NCI-H1694 treated with DMSO at 0.1 percent for 48 hours (cell line): ENCODE measurements at regions not wholly inside any gene's neighbourhood (a gene's known extent, or its start where the extent isn't known, plus 50 kb on each side); places are given as distances from the start of the nearest gene placed in this dataset.
"Not testable (repeated sequence)": the region's sequence is repeated elsewhere in the genome, so short reads cannot be mapped to it uniquely, and the experiment has no call there.

Experiments
- DNase-seq: peaks from one replicate; lab custom pipeline; 2025; lab: John Stamatoyannopoulos, UW

- DNase-seq = peak; percentile 14
These were observed 101.9 kb upstream of the EFNA5 start for GRCh38 chr5:107772418-107773310.

GRCh38 chr5:107771926-107772325 is 101.2 kb upstream of the EFNA5 start:
- no peak for DNase-seq

GRCh38 chr5:107770051-107770450 is 99.3 kb upstream of the EFNA5 start:
- no peak for DNase-seq

GRCh38 chr5:107769519-107769918 is 98.8 kb upstream of the EFNA5 start:
- DNase-seq = no peak

GRCh38 chr5:107766972-107767371 is 96.2 kb upstream of the EFNA5 start:
- DNase-seq = no peak

- DNase-seq = no peak
These were observed 95.7 kb upstream of the EFNA5 start for GRCh38 chr5:107766439-107766838.

- DNase-seq = no peak
These were observed 95.0 kb upstream of the EFNA5 start for GRCh38 chr5:107765805-107766063.

- DNase-seq = no peak
These were observed 94.5 kb upstream of the EFNA5 start for GRCh38 chr5:107764976-107765804.

GRCh38 chr5:107764282-107764681 is 93.5 kb upstream of the EFNA5 start:
- no peak for DNase-seq

GRCh38 chr5:107753427-107753826 is 82.7 kb upstream of the EFNA5 start:
- no peak for DNase-seq

- DNase-seq = no peak
These were observed 73.9 kb upstream of the EFNA5 start for GRCh38 chr5:107744418-107745330.

GRCh38 chr5:107743373-107744000 is 72.8 kb upstream of the EFNA5 start:
- no peak for DNase-seq

- DNase-seq = no peak
These were observed 68.9 kb upstream of the EFNA5 start for GRCh38 chr5:107739661-107740060.

- DNase-seq = no peak
These were observed 65.9 kb upstream of the EFNA5 start for GRCh38 chr5:107736638-107737037.

GRCh38 chr5:107736089-107736488 is 65.4 kb upstream of the EFNA5 start:
- DNase-seq = not testable (repeated sequence)

- DNase-seq = no peak
These were observed 64.8 kb upstream of the EFNA5 start for GRCh38 chr5:107735558-107735957.

- no peak for DNase-seq
These were observed 56.2 kb upstream of the EFNA5 start for GRCh38 chr5:107726896-107727295.

- no peak for DNase-seq
These were observed 53.9 kb upstream of the EFNA5 start for GRCh38 chr5:107724642-107725041.

- DNase-seq = not testable (repeated sequence)
These were observed 50.5 kb upstream of the EFNA5 start for GRCh38 chr5:107721241-107721640.
